Astrocyte (in vitro differentiated cells and primary cell): ENCODE measurements at regions not wholly inside any gene's neighbourhood (a gene's known extent, or its start where the extent isn't known, plus 50 kb on each side); places are given as distances from the start of the nearest gene placed in this dataset.

Source experiments
- DNase-seq: peaks from one replicate; pipeline ENCODE4 v3.0.0-alpha.2; 2010; ENCODE audit warnings: low read depth
- FAIRE-seq: peaks from 2 replicates; lab custom pipeline; 2011; peaks lifted over from hg19 to GRCh38; lab: Jason Lieb, UNC
- H2AFZ ChIP-seq: 2 replicates; pipeline ENCODE4 v1.6.0; 2012; ENCODE audit warnings: low read depth, low read length, inconsistent platforms
- H3K27ac ChIP-seq: 2 replicates; pipeline ENCODE4 v1.5.1; 2011; ENCODE audit warnings: low read depth, low read length, inconsistent platforms
- H3K27me3 ChIP-seq: 2 replicates; pipeline ENCODE4 v1.6.0; 2011; ENCODE audit warnings: low read length, inconsistent platforms; ENCODE audit not compliant: insufficient read depth
- H3K36me3 ChIP-seq: 2 replicates; pipeline ENCODE4 v1.5.1; 2011; ENCODE audit warnings: low read length, inconsistent platforms; ENCODE audit not compliant: insufficient read depth
- H3K4me1 ChIP-seq: 2 replicates; pipeline ENCODE4 v1.5.1; 2011; ENCODE audit warnings: low read length, inconsistent platforms; ENCODE audit not compliant: insufficient read depth
- H3K4me2 ChIP-seq: 2 replicates; pipeline ENCODE4 v1.6.0; 2012; ENCODE audit warnings: low read length, inconsistent platforms
- H3K4me3 ChIP-seq: 2 replicates; pipeline ENCODE4 v1.5.1; 2011; ENCODE audit warnings: low read depth, mild to moderate bottlenecking, low read length, inconsistent platforms; ENCODE audit not compliant: insufficient read depth
- H3K79me2 ChIP-seq: 2 replicates; pipeline ENCODE4 v1.6.0; 2012; ENCODE audit warnings: mild to moderate bottlenecking, low read length, inconsistent platforms; ENCODE audit not compliant: insufficient read depth
- H3K9ac ChIP-seq: 2 replicates; pipeline ENCODE4 v1.6.0; 2012; ENCODE audit warnings: mild to moderate bottlenecking, low read length, inconsistent platforms
- H3K9me3 ChIP-seq: 2 replicates; pipeline ENCODE4 v1.5.1; 2012; ENCODE audit warnings: low read depth, mild to moderate bottlenecking, low read length, inconsistent platforms; ENCODE audit not compliant: insufficient read depth
- H4K20me1 ChIP-seq: 2 replicates; pipeline ENCODE4 v1.6.0; 2012; ENCODE audit warnings: low read length, inconsistent platforms; ENCODE audit not compliant: insufficient read depth
- H3K27ac Mint-ChIP-seq: one replicate; pipeline ENCODE4 v1.8.0; 2021; ENCODE audit warnings: mild to moderate bottlenecking, mixed read lengths; ENCODE audit not compliant: unreplicated experiment
- H3K27me3 Mint-ChIP-seq: one replicate; pipeline ENCODE4 v1.8.0; 2021; ENCODE audit warnings: low read depth, mixed read lengths; ENCODE audit not compliant: unreplicated experiment
- H3K36me3 Mint-ChIP-seq: one replicate; pipeline ENCODE4 v1.8.0; 2021; ENCODE audit warnings: low read depth, mixed read lengths; ENCODE audit not compliant: unreplicated experiment
- H3K4me1 Mint-ChIP-seq: one replicate; pipeline ENCODE4 v1.8.0; 2021; ENCODE audit warnings: low read depth, mixed read lengths; ENCODE audit not compliant: unreplicated experiment
- H3K4me3 Mint-ChIP-seq: one replicate; pipeline ENCODE4 v1.8.0; 2021; ENCODE audit warnings: mild to moderate bottlenecking, moderate library complexity, mixed read lengths; ENCODE audit not compliant: unreplicated experiment
- H3K9me3 Mint-ChIP-seq: one replicate; pipeline ENCODE4 v1.8.0; 2021; ENCODE audit warnings: mild to moderate bottlenecking, mixed read lengths; ENCODE audit not compliant: unreplicated experiment
- EZH2 ChIP-seq: IDR thresholded peaks from 2 replicates; pipeline ENCODE4 v1.6.1; 2012; ENCODE audit warnings: mild to moderate bottlenecking, low read length, inconsistent platforms; ENCODE audit not compliant: insufficient read depth
- TF ChIP-seq, protein P1 (sequence below): IDR thresholded peaks from 2 replicates; pipeline ENCODE4 v1.5.1; 2011; ENCODE audit warnings: low read depth, mild to moderate bottlenecking, inconsistent platforms, low read length, moderate library complexity; ENCODE audit not compliant: insufficient read depth

- H3K79me2 ChIP-seq: no peaks in the 10 kb centered on the region
- no peaks in the 10 kb centered on the region for H3K36me3 ChIP-seq
- H3K9me3 Mint-ChIP-seq: peaks cover 7% of the 10 kb centered on the region
- H4K20me1 ChIP-seq: no peaks in the 10 kb centered on the region
- H3K4me1 ChIP-seq: no peaks in the 10 kb centered on the region
- H3K4me3 Mint-ChIP-seq: no peak overlapping the region
- H3K27ac ChIP-seq: no peak overlapping the region
- no peaks in the 10 kb centered on the region for H3K27me3 ChIP-seq
- FAIRE-seq (no peak), DNase-seq (no peak)
- H3K27ac Mint-ChIP-seq: no peak overlapping the region
- TF ChIP-seq, protein P1, sequence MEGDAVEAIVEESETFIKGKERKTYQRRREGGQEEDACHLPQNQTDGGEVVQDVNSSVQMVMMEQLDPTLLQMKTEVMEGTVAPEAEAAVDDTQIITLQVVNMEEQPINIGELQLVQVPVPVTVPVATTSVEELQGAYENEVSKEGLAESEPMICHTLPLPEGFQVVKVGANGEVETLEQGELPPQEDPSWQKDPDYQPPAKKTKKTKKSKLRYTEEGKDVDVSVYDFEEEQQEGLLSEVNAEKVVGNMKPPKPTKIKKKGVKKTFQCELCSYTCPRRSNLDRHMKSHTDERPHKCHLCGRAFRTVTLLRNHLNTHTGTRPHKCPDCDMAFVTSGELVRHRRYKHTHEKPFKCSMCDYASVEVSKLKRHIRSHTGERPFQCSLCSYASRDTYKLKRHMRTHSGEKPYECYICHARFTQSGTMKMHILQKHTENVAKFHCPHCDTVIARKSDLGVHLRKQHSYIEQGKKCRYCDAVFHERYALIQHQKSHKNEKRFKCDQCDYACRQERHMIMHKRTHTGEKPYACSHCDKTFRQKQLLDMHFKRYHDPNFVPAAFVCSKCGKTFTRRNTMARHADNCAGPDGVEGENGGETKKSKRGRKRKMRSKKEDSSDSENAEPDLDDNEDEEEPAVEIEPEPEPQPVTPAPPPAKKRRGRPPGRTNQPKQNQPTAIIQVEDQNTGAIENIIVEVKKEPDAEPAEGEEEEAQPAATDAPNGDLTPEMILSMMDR: no peak
- TF ChIP-seq EZH2: no peak
- no peak overlapping the region for H2AFZ ChIP-seq
- H3K9ac ChIP-seq: no peak overlapping the region
- peaks cover 2% of the 10 kb centered on the region for H3K9me3 ChIP-seq
- no peaks in the 10 kb centered on the region for H3K36me3 Mint-ChIP-seq
- H3K27me3 Mint-ChIP-seq: peaks cover 3% of the 10 kb centered on the region
- no peak overlapping the region for H3K4me2 ChIP-seq
- no peaks in the 10 kb centered on the region for H3K4me1 Mint-ChIP-seq
- no peak overlapping the region for H3K4me3 ChIP-seq
Measured at GRCh38 chr16:52372313-52372712, 174.6 kb downstream of the TOX3 start.

GRCh38 chr16:52368859-52369258 is 178.1 kb downstream of the TOX3 start:
- no peaks in the 10 kb centered on the region for H3K36me3 Mint-ChIP-seq
- no peak overlapping the region for H3K4me2 ChIP-seq

GRCh38 chr16:52367821-52368220 is 179.1 kb downstream of the TOX3 start:
- Histone ChIP-seq H3K36me3 (no peaks in the 10 kb centered on the region), H3K79me2 (no peaks in the 10 kb centered on the region), H3K4me3 (no peak overlapping the region), H3K9me3 (peaks cover 2% of the 10 kb centered on the region), H3K27ac (no peak overlapping the region), H3K4me1 (no peaks in the 10 kb centered on the region), H3K27me3 (no peaks in the 10 kb centered on the region), H4K20me1 (no peaks in the 10 kb centered on the region), H3K9ac (no peak overlapping the region), H2AFZ (no peak overlapping the region), H3K4me2 (no peak overlapping the region)
- Mint-ChIP-seq H3K9me3 (no peaks in the 10 kb centered on the region), H3K36me3 (no peaks in the 10 kb centered on the region), H3K27ac (no peak overlapping the region), H3K4me3 (no peak overlapping the region), H3K4me1 (no peaks in the 10 kb centered on the region), H3K27me3 (no peaks in the 10 kb centered on the region)
- TF ChIP-seq, protein P1: no peak
- no peak for TF ChIP-seq EZH2
- FAIRE-seq: no peak
- DNase-seq: no peak

More at GRCh38 chr16:52368859-52369258, 178.1 kb downstream of the TOX3 start:
- Histone ChIP-seq H4K20me1 (no peaks in the 10 kb centered on the region), H3K79me2 (no peaks in the 10 kb centered on the region), H3K9ac (no peak overlapping the region), H3K27ac (no peak overlapping the region), H3K9me3 (peaks cover 2% of the 10 kb centered on the region), H2AFZ (no peak overlapping the region), H3K36me3 (no peaks in the 10 kb centered on the region), H3K4me1 (no peaks in the 10 kb centered on the region), H3K4me3 (no peak overlapping the region), H3K27me3 (no peaks in the 10 kb centered on the region)
- H3K4me1 Mint-ChIP-seq: no peaks in the 10 kb centered on the region
- DNase-seq (no peak), FAIRE-seq (no peak)
- TF ChIP-seq, protein P1: no peak
- no peak for TF ChIP-seq EZH2
- H3K27ac Mint-ChIP-seq: no peak overlapping the region
- peaks cover 1% of the 10 kb centered on the region for H3K27me3 Mint-ChIP-seq
- peaks cover 2% of the 10 kb centered on the region for H3K9me3 Mint-ChIP-seq
- H3K4me3 Mint-ChIP-seq: no peak overlapping the region
